ENCODE measurements at regions not wholly inside any gene's neighbourhood (a gene's known extent, or its start where the extent isn't known, plus 50 kb on each side); places are given as distances from the start of the nearest gene placed in this dataset.

GRCh38 chr15:93612953-93613352 lies 523.9 kb upstream of the RGMA start:
- WGBS, 2 experiments (ENCODE audit: extremely low coverage in 2 of 2, insufficient read length in 1 of 2), result no CpG with 5 or more reads among the region's 2 CpGs
- ChIA-PET POLR2A (ENCODE audit: unreplicated experiment) (no interaction called here), CTCF (interaction anchor here (0.6 kb wide), 1 partner anchor 957 kb away, joined by 3 read pairs; no protein-coding TSS in a partner anchor)
- Histone ChIP-seq H3K27me3 (ENCODE audit: control insufficient read depth, insufficient read depth, low read length) (no peaks in the 10 kb centered on the region), H3K56ac (ENCODE audit: extremely low read depth, insufficient read depth, low read length) (no peak overlapping the region), H4K91ac (ENCODE audit: insufficient read depth, low read depth, low read length) (no peak overlapping the region), H4K20me1 (ENCODE audit: insufficient read depth, low read length) (no peaks in the 10 kb centered on the region), H3K23ac (ENCODE audit: low read depth, low read length) (no peak overlapping the region), H2AFZ (replicated peaks; ENCODE audit: low read length, poor library complexity) (no peak overlapping the region), H2AK5ac (ENCODE audit: low read depth, low read length) (no peak overlapping the region), H3K79me1 (ENCODE audit: low read depth in 1 of 2, low read length in 2 of 2) (no peaks in the 10 kb centered on the region), H3K36me3 (ENCODE audit: control insufficient read depth, insufficient read depth, low read length) (no peaks in the 10 kb centered on the region), H2BK15ac (ENCODE audit: low read depth, low read length) (no peak overlapping the region), H3K9me3 (ENCODE audit: control insufficient read depth, insufficient read depth, low read length) (peaks cover 18% of the 10 kb centered on the region), H3K9me1 (ENCODE audit: insufficient read depth, low read length) (no peaks in the 10 kb centered on the region), H2BK120ac (ENCODE audit: low read depth, low read length) (no peak overlapping the region), H4K8ac (ENCODE audit: low read depth in 2 of 2, low read length in 2 of 2) (no peak overlapping the region), H3K18ac (ENCODE audit: low read depth, low read length) (no peak overlapping the region), H3K4ac (ENCODE audit: low read depth, low read length) (no peak overlapping the region), H3K9ac (ENCODE audit: low read depth, low read length) (no peak overlapping the region), H4K5ac (ENCODE audit: low read depth, low read length) (no peak overlapping the region), H3K4me1 (ENCODE audit: control insufficient read depth, insufficient read depth, low read length) (no peaks in the 10 kb centered on the region), H3K4me2 (ENCODE audit: low read depth, low read length) (no peak overlapping the region), H2BK20ac (ENCODE audit: low read depth, low read length) (no peak overlapping the region), H3K27ac (ENCODE audit: insufficient read depth, low read length) (no peak overlapping the region), H3K14ac (replicated peaks; ENCODE audit: low read depth, low read length) (no peak overlapping the region), H2AK9ac (replicated peaks; ENCODE audit: low read depth, low read length, poor library complexity) (no peak overlapping the region), H2BK5ac (ENCODE audit: low read depth, low read length, poor library complexity, severe bottlenecking) (no peak overlapping the region), H3K4me3 (ENCODE audit: insufficient read depth, low read depth, low read length) (no peak overlapping the region)
- intact Hi-C loops (cut with micrococcal nuclease), result no loop called here
- dilution Hi-C loops (cut with HindIII; ENCODE audit: low sequenced_read_pairs, unreplicated experiment), result no loop called here
- ATAC-seq (ENCODE audit: low read depth) (no peak), DNase-seq (no peak)
- no TSS peak for BruUV-seq (replicated peaks)
- TF ChIP-seq USF2 (IDR thresholded peaks at IDR 0.05; ENCODE audit: low read depth, low read length) (no peak), POLR2A (IDR thresholded peaks at IDR 0.05; ENCODE audit: low read depth, low read length) (no peak), MXI1 (IDR thresholded peaks at IDR 0.05; ENCODE audit: borderline replicate concordance, low read depth, low read length) (no peak), RFX5 (IDR thresholded peaks at IDR 0.05; ENCODE audit: low read depth, low read length) (no peak), SMC3 (IDR thresholded peaks at IDR 0.05; ENCODE audit: low read depth, low read length) (no peak), ELK1 (IDR thresholded peaks at IDR 0.05; ENCODE audit: borderline replicate concordance, low read depth, low read length) (no peak), CTCF (conservative IDR thresholded peaks at IDR 0.05; ENCODE audit: low read depth, low read length) (no peak), CHD1 (IDR thresholded peaks at IDR 0.05; ENCODE audit: low read depth, low read length) (no peak), BHLHE40 (IDR thresholded peaks at IDR 0.05; ENCODE audit: low read depth, low read length) (no peak), FOS (IDR thresholded peaks at IDR 0.05; ENCODE audit: low read depth, low read length) (no peak), CEBPB (IDR thresholded peaks at IDR 0.05; ENCODE audit: low read depth, low read length) (no peak), RAD21 (IDR thresholded peaks at IDR 0.05; ENCODE audit: low read length) (no peak), MAZ (IDR thresholded peaks at IDR 0.05; ENCODE audit: borderline replicate concordance, low read depth, low read length) (no peak), MAFK (IDR thresholded peaks at IDR 0.05; ENCODE audit: low read depth, low read length) (no peak), RCOR1 (IDR thresholded peaks at IDR 0.05; ENCODE audit: insufficient replicate concordance, low read length) (no peak), NFE2L2 (IDR thresholded peaks at IDR 0.05; ENCODE audit: low read depth, low read length) (no peak)
- in situ Hi-C loops (cut with MboI; ENCODE audit: low sequenced_read_pairs), result no loop called here
